GM12878 (cell line): ENCODE measurements at regions not wholly inside any gene's neighbourhood (a gene's known extent, or its start where the extent isn't known, plus 50 kb on each side); places are given as distances from the start of the nearest gene placed in this dataset.

Experiments
- ATAC-seq: fragments of 200-7000 bp; cut with Tn5 transposase; 3 replicates; pipeline ENCODE4 v1.9.1; 2020; ENCODE audit warnings: mild to moderate bottlenecking, moderate library complexity
- BruUV-seq: library from RNA; stranded (reverse); fragments of 400-500 nt; replicated peaks from 2 replicates; lab custom pipeline; 2021; lab: Mats Ljungman, UMichigan
- CTCF ChIA-PET: fragments of 300-600 bp; sonication (Branson Sonifier 250); formaldehyde crosslinking; extraction: SDS; loops from one replicate; lab custom pipeline; 2021; ENCODE audit warnings: inconsistent platforms; lab: Yijun Ruan, JAX
- POLR2A ChIA-PET: fragments of 350-600 bp; formaldehyde crosslinking; extraction: SDS; loops from one replicate; lab custom pipeline; 2021; ENCODE audit warnings: inconsistent platforms; lab: Charles Lee
- RAD21 ChIA-PET: fragments of 300-600 bp; sonication (Branson Sonifier 250); formaldehyde crosslinking; loops from one replicate; lab custom pipeline; 2023; ENCODE audit warnings: antibody characterized with exemption; ENCODE audit not compliant: unreplicated experiment; lab: Charles Lee
- SMC1A ChIA-PET: fragments of 300-600 bp; sonication (Branson Sonifier 250); formaldehyde crosslinking; loops from one replicate; lab custom pipeline; 2023; ENCODE audit not compliant: unreplicated experiment, uncharacterized antibody; lab: Charles Lee
- DNase-seq: peaks from one replicate; pipeline ENCODE4 v3.0.0-alpha.2; 2011; ENCODE audit warnings: low read depth, low spot score
- FAIRE-seq: peaks from 3 replicates; lab custom pipeline; 2011; peaks lifted over from hg19 to GRCh38; lab: Jason Lieb, UNC
- H2AFZ ChIP-seq: 2 replicates; pipeline ENCODE4 v1.6.0; 2011; ENCODE audit warnings: low read depth, low read length, control low read depth; ENCODE audit not compliant: control insufficient read depth
- H3K27ac ChIP-seq: 2 replicates; pipeline ENCODE4 v1.5.1; 2011; ENCODE audit warnings: control low read depth; ENCODE audit not compliant: control insufficient read depth, insufficient read depth
- H3K27me3 ChIP-seq, 2 experiments: replicated peaks in 1 of 2; 2 replicates each; pipeline versions ENCODE4 v1.6.0 to v1.6.1; 2011; ENCODE audit warnings: low read length in 1 of 2; ENCODE audit not compliant: control insufficient read depth in 2 of 2, insufficient read depth in 2 of 2
- H3K36me3 ChIP-seq, 2 experiments: 2 replicates each; pipeline ENCODE4 v1.5.1; 2011; ENCODE audit warnings: low read length in 1 of 2; ENCODE audit not compliant: control insufficient read depth in 2 of 2, insufficient read depth in 2 of 2
- H3K4me1 ChIP-seq: 2 replicates; pipeline ENCODE4 v1.6.1; 2011; ENCODE audit warnings: mild to moderate bottlenecking, low read length, moderate library complexity, mixed read lengths; ENCODE audit not compliant: control insufficient read depth, insufficient read depth
- H3K4me2 ChIP-seq: 2 replicates; pipeline ENCODE4 v1.6.0; 2011; ENCODE audit warnings: control low read depth; ENCODE audit not compliant: control insufficient read depth, insufficient read depth
- H3K4me3 ChIP-seq: fragments of 200-600 bp; sonication (generic); 2 replicates; pipeline ENCODE4 v1.5.1; 2016
- H3K79me2 ChIP-seq: 2 replicates; pipeline ENCODE4 v1.6.0; 2011; ENCODE audit warnings: low read length; ENCODE audit not compliant: control insufficient read depth, insufficient read depth
- H3K9ac ChIP-seq: 2 replicates; pipeline ENCODE4 v1.8.0; 2011; ENCODE audit warnings: low read length, control low read depth, mixed read lengths; ENCODE audit not compliant: control insufficient read depth, insufficient read depth
- H3K9me3 ChIP-seq: replicated peaks from 3 replicates; pipeline ENCODE4 v1.5.1; 2011; ENCODE audit warnings: mild to moderate bottlenecking, low read length; ENCODE audit not compliant: control insufficient read depth, insufficient read depth
- H4K20me1 ChIP-seq: 2 replicates; pipeline ENCODE4 v1.6.0; 2011; ENCODE audit not compliant: control insufficient read depth, insufficient read depth
- ATF3 ChIP-seq: IDR thresholded peaks from 2 replicates; pipeline ENCODE4 v1.6.1; 2011; ENCODE audit warnings: low read depth, mild to moderate bottlenecking, low read length, moderate library complexity, borderline replicate concordance; ENCODE audit errors: extremely low read depth
- BCL3 ChIP-seq: IDR thresholded peaks from 2 replicates; pipeline ENCODE4 v1.6.1; 2011; ENCODE audit warnings: borderline replicate concordance, low read depth, mild to moderate bottlenecking, moderate library complexity, low read length; ENCODE audit not compliant: insufficient read depth, poor library complexity, severe bottlenecking
- BRCA1 ChIP-seq: IDR thresholded peaks from 2 replicates; pipeline ENCODE4 v1.6.1; 2011; ENCODE audit warnings: low read depth, low read length, improper control_type of control experiment
- CHD2 ChIP-seq: IDR thresholded peaks from 2 replicates; pipeline ENCODE4 v1.6.1; 2011; ENCODE audit warnings: low read depth, low read length, improper control_type of control experiment, borderline replicate concordance
- GABPA ChIP-seq: IDR thresholded peaks from 2 replicates; pipeline ENCODE4 v1.6.1; 2014; ENCODE audit warnings: antibody characterized with exemption, low read depth, mild to moderate bottlenecking, inconsistent platforms
- KAT2A ChIP-seq: conservative IDR thresholded peaks from 2 replicates; pipeline ENCODE4 v1.6.1; 2011; ENCODE audit warnings: low read depth, low read length; ENCODE audit not compliant: control insufficient read depth
- NFYA ChIP-seq: IDR thresholded peaks from 2 replicates; pipeline ENCODE4 v1.6.1; 2011; ENCODE audit warnings: low read depth, mild to moderate bottlenecking, low read length, improper control_type of control experiment, borderline replicate concordance
- POU2F2 ChIP-seq: IDR thresholded peaks from 3 replicates; pipeline ENCODE4 v1.6.1; 2011; ENCODE audit warnings: low read depth, mild to moderate bottlenecking, low read length, borderline replicate concordance
- SREBF1 ChIP-seq: IDR thresholded peaks from 2 replicates; pipeline ENCODE4 v1.6.1; 2012; ENCODE audit warnings: mild to moderate bottlenecking, low read length
- TCF3 ChIP-seq: IDR thresholded peaks from 2 replicates; pipeline ENCODE4 v1.6.1; 2012; ENCODE audit warnings: low read depth, mild to moderate bottlenecking, low read length, borderline replicate concordance; ENCODE audit not compliant: insufficient read depth
- ZNF217 ChIP-seq: fragments of 450-650 bp; IDR thresholded peaks from 2 replicates; pipeline ENCODE4 v1.6.1; 2017; ENCODE audit warnings: antibody characterized with exemption, mild to moderate bottlenecking
- ZNF274 ChIP-seq: IDR thresholded peaks from one replicate; pipeline ENCODE4 v1.8.0; 2011; ENCODE audit not compliant: insufficient read length, insufficient read depth
- WGBS: methylation state at CpG from one replicate; pipeline ENCODE4 v1.1.6; 2016; ENCODE audit warnings: low lambda C conversion rate; ENCODE audit not compliant: insufficient replicate concordance, insufficient coverage; ENCODE audit errors: missing lambda C conversion rate; 5-methylcytosine and 5-hydroxymethylcytosine counted together
- in situ Hi-C: fragments of 300-500 bp; cut with MboI; formaldehyde crosslinking; loops from 9 replicates; pipeline ENCODE4 v1.14.3; 2018; ENCODE audit warnings: mixed read lengths
- intact Hi-C: fragments of 100-400 bp; cut with micrococcal nuclease; formaldehyde crosslinking; loops from one replicate; pipeline ENCODE4 v1.14.2; 2022; ENCODE audit not compliant: unreplicated experiment

DNA sequence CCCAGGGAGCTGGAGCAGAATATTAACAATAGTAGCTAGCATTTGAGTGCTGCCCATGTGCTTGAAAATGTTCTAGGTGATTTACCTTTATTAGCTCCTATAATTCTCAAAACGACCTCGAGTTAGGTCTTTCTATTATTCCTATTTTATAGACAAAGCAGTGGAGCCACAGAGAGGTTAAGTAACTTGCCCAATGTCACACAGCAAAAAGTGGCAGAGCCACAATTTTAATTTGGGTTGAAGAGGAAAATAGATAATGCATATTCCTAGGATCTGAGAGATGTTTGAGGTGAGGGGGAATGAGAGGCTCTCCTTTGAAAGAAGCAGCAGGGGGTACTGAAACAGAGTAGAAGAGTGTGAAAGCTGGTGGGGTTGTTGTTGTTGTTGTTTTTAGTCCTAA is 354.5 kb upstream of the SLC35B3 start (continued):
- no peak for TF ChIP-seq BCL3
- TF ChIP-seq SREBF1: no peak

DNA sequence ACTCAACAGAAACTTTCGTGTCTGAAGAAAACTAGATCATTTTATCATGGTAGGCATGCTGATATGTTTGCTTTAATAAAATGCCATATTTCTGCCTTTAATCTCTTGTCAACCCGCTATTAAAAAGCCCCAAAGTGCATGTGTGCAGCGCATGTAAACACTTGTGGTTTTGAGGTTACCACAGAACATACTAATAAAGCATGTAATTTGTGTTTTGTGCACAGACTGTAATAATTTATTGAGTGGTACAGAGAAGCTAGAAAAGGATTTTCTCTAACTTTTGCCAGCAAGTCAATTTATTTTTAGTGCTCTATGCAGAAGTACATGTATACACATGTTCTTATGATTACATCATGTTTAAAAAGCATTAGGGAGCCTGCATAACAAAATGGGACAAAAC is 349.9 kb upstream of the SLC35B3 start:
- Histone ChIP-seq H3K4me3 (no peak overlapping the region), H3K9me3 (no peaks in the 10 kb centered on the region), H3K79me2 (no peaks in the 10 kb centered on the region), H4K20me1 (no peaks in the 10 kb centered on the region), H3K36me3 (no peaks in the 10 kb centered on the region), H3K4me1 (no peaks in the 10 kb centered on the region), H3K4me2 (no peak overlapping the region), H3K27ac (no peak overlapping the region), H3K27me3 (no peaks in the 10 kb centered on the region), H2AFZ (no peak overlapping the region), H3K9ac (no peak overlapping the region)
- in situ Hi-C loops: no loop called here
- FAIRE-seq (no peak), ATAC-seq (no peak), DNase-seq (no peak)
- 20% methylated on average over 3 of the region's 3 CpGs for WGBS
- ChIA-PET SMC1A (no interaction called here), RAD21 (no interaction called here), CTCF (interaction anchor here (0.5 to 1.3 kb wide), 2 partner anchors 45 to 105 kb away, joined by 3 read pairs; no protein-coding TSS in a partner anchor), POLR2A (no interaction called here)
- BruUV-seq: no TSS peak
- intact Hi-C loops: no loop called here
- TF ChIP-seq CHD2: no peak
- TF ChIP-seq KAT2A: no peak
- TF ChIP-seq ZNF217: no peak
- no peak for TF ChIP-seq POU2F2
- no peak for TF ChIP-seq BRCA1
- TF ChIP-seq TCF3: no peak
- no peak for TF ChIP-seq ZNF274
- no peak for TF ChIP-seq GABPA
- no peak for TF ChIP-seq ATF3
- no peak for TF ChIP-seq NFYA
